SK-N-DZ (cell line): ENCODE measurements at regions not wholly inside any gene's neighbourhood (a gene's known extent, or its start where the extent isn't known, plus 50 kb on each side); places are given as distances from the start of the nearest gene placed in this dataset.

Experiments
- DNase-seq: peaks from one replicate; pipeline ENCODE4 v3.0.0-alpha.2; 2015; ENCODE audit warnings: low spot score

DNA sequence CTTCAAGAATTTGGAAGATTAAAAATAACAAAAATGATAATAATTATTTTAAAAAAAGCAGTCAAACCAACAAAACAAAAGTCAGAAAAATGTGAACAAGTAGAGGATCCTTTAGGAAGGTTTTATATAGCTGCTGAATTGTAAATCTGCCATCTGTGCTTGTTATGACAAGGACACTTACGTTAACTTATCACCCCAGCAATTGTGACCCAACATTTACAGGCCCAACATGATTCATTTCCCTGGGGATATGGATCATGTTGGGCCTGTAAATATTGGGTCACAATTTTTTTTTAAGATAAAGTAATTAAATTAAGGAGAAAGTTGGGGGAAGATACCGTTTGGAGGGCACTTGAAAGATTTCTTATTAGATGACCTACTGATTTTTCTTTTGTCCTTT, 261.4 kb upstream of the HABP2 start:
- DNase-seq = no peak

DNA sequence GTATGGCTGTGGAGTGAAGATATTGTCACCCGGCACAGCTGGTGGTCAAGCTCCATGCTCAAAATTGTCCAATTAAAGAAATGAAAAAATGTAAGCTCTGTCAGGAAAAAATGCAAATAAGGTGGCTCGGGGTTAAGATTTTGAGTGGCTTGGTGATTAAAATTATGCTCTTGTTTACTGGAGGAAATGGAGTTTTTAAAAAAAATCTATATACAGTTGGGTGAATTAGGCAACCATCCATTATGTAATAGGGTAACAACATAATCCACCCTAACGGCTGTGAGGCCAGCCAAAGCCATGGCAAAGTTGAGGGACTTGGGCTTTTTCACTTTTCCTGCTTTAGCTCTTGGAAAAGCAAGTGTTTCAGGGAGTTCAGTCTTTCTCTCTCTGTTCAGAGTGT, 260.8 kb upstream of the HABP2 start:
- DNase-seq = no peak

- no peak for DNase-seq
Measured at GRCh38 chr10:113292743-113293142, 260.1 kb upstream of the HABP2 start.

DNA sequence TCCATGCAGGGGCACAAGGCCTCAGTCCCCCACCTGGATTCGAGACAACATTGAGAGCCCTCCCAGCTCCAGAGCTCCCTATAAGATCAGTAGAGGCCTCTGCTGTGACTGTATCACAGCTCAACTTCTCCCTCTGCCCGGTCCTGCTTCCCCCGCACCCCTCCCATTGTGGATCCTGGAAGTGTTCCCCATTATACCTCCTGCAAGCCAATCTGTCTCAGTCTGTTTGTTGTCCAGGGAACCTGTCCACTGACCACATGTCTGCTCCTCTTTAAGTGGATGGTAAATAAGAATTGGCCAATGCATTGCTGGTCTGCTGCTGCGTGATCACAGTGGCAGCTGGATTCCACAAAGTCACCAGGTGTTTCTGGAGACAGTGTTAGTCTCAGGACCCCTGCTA, 259.7 kb upstream of the HABP2 start:
- no peak for DNase-seq

DNA sequence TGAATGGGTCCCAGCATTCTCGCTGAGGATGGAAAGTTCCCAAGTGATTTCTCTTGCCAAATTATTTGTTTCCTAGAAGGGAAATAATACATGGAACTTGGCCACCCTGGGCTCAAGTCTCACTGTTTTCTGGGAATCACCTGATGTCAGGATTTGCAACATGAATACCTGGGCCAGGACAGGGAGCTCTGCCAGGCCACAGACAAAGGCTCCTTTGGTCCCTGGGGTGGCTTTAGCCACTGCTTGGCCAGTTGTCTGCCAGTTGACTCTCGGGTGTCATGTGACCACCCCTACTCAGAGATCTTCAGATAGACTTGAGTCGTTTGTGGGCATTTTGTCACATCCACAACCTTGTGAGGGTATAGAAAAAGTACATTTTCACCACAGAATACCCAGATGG, 258.0 kb upstream of the HABP2 start:
- DNase-seq = no peak

GRCh38 chr10:113297226-113297625, 255.6 kb upstream of the HABP2 start:
- DNase-seq = no peak

DNA sequence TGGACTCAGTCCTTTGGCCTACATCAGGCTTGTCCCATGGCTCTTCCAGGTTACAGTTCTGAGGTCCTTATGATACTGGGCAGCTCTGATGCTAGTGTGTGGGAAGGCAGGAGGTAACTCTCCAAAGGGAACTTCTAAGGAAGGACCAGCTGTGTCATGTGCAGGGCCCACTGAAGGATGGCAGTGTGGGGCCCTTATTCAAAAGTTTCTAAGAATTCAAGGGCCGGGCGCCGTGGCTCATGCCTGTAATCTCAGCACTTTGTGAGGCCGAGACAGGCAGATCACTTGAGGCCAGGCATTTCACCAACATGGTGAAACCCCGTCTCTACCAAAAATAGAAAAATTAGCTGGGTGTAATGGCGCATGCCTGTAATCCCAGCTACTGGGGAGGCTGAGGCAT, 254.2 kb upstream of the HABP2 start:
- no peak for DNase-seq

GRCh38 chr10:113300201-113300600, 252.7 kb upstream of the HABP2 start:
- no peak for DNase-seq

DNA sequence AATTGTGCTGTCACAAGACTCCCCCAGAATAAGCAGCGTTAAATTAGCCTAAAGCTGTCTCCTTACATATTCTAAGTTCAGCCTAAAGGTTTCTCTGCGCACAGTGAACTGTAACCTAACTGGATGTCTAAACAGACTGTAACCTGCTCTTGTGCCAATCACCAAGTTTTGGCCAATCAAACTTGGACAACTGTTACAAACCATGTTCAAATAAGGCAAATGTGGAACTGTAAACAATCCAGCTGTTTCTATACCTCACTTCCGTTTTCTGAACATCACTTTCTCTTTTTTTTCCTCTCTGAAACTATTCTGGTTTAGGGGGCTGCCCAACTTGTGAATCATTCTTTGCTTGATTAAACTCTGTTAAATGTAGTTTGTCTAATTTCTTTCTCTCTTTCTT, 252.2 kb upstream of the HABP2 start:
- no peak for DNase-seq

DNA sequence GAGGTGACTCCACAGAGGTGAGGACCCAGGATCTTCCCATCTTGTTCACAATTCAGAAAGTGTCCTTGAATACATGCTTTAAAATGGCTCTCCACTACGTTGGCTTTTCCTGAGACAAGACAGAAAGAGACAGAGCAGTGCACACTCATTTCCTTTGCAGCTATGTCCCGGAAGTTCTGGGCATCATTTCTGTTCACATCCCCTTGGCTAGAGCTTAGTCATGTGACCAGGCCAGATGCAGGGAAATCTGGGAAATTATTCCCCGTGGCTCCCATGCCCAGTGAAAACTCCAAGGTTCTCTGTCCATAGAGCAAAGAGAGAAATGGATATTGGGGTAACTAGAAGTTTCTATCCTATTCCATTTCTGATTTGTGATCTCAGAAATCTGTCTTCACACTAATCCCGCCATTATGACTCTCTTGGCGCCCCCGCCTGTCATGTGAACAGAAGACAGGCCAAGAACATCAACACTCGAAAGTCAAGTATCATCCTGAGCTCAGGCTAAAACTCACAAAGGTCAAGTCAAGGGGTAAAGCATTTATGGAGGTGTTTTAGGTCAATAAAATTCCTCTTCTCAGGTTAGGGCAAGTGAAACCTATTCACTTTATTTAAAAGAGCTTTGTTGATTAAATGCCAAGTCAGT, 251.4 kb upstream of the HABP2 start:
- DNase-seq = no peak

- no peak for DNase-seq
Measured at GRCh38 chr10:113302062-113302461, 250.8 kb upstream of the HABP2 start.

DNA sequence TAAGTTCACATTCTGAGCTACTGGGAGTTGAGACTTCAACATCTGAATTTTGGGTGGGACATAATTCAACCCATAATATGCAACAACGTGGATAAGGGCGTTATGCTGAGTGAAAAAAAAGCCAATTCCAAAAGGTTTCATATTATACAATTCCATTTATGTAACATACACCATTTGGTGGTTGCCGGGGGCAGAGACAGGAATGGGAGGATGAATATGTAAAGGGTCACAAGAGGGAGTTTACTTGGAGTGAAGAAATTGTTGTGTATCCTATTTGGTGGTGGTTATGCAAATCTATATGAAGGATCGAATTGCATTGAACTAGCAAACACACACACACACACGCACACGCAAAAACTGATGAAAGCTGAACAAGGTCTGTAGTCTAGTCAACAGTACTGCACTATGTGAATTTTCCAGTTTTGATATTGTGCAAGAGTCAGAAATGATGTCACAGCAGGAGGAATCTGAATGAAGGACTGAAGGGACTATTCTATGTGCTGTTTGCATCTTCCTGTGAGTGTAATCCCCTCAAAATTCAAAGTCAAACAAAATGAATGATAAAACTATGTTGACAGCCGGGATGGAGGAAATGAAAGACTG, 249.2 kb upstream of the HABP2 start:
- no peak for DNase-seq

DNA sequence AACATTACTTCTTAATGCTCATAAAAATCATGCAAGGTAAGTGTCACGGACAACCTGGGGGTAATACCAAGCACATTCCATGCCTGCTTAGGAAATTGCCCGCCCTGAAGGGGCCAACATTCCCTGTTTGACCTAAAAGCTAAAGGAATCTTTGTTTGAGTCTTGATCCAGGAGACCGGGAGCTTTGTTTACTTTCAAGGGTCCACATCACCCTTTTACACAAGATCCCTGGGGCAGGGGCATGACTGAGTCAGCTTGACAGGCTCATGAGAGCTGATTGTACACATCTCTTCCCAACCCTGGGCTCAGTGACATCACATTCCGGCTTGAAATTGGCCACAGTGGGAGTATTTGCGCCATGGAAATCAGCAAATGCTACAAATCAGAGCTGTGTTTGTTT, 248.1 kb upstream of the HABP2 start:
- no peak for DNase-seq

DNA sequence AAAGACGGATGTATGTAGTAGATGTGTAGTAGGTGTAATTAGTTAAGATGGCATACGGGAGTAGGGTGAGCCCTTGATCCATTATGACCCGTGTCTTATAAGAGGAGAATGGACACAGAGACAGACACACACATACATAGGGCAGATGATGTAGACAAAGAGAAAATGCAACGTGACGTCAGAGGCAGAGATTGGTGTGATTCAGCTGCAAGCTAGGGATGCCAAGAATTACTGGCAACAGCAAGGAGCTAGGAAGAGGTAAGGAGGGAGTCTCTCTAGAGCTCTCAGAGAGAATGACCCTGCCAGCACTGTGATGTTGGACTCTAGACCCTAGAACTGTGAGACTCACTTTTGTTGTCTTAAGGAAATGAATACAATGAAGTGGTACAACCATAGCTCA, 247.0 kb upstream of the HABP2 start:
- DNase-seq = no peak

DNA sequence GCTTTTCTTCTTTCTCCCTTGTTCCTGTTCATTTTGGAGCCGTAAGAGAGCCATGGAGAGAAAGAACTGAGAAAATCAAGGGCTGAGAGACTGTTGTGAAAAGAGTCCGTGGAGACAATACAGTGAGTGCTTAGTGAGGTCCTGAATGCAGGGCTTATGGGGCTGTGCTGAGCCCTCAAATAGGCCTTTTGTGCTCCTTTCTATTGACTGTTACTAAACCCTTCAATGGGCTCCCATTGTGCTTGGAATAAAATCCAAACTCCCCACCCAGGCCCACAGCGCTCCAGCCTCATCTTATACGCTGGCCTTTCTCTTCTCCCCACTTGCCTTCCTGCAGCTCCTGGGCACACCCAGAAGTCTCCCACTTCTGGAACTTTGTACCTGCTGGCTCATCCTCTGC, 243.1 kb upstream of the HABP2 start:
- no peak for DNase-seq

- DNase-seq = no peak
Measured at GRCh38 chr10:113310347-113310746, 242.5 kb upstream of the HABP2 start.

GRCh38 chr10:113313048-113313602, 239.7 kb upstream of the HABP2 start:
- DNase-seq = no peak

- no peak for DNase-seq
Measured at GRCh38 chr10:113313722-113314121, 239.1 kb upstream of the HABP2 start.

- DNase-seq = no peak
Measured at GRCh38 chr10:113316506-113316905, 236.3 kb upstream of the HABP2 start.

GRCh38 chr10:113317489-113317888, 235.4 kb upstream of the HABP2 start:
- no peak for DNase-seq

DNA sequence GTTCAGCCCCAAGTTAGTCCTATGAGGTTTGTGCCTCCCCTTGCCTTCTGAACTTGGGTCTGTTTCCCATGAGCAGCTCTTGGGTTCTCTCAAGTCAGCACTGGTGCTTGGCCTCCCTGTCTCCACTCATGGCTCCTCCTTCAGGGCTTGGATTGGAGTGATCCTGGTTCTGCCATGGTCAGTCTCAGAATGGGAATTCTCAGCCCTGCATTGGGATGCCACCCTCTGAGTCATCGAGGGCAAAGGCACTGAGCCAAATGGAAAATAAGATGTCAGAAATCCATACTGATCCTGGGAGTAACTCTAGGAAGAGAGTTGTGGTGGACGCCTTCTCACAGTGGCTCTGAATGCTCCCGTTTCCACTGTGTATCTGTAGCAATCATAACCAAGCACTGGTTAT, 233.4 kb upstream of the HABP2 start:
- DNase-seq = no peak

DNA sequence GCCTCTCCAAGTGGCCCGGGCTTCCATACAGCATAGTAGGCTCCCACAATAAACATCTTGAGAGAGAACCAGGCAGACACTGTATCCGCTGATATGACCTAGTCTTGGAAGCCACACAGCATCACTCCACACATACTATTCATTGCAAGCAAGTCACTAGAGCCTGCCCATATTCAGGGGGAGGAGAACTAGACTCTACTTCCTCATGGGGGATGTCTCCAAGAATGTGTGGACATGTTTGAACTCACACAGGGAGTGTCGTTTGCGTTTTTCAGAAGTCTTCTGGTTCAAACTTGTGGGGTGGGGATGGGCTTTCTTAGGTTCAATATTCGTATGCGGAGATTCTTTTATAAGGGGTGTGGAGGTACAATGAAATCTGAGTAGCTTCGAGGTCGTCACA, 232.6 kb upstream of the HABP2 start:
- no peak for DNase-seq

- no peak for DNase-seq
Measured at GRCh38 chr10:113320987-113321386, 231.9 kb upstream of the HABP2 start.

DNA sequence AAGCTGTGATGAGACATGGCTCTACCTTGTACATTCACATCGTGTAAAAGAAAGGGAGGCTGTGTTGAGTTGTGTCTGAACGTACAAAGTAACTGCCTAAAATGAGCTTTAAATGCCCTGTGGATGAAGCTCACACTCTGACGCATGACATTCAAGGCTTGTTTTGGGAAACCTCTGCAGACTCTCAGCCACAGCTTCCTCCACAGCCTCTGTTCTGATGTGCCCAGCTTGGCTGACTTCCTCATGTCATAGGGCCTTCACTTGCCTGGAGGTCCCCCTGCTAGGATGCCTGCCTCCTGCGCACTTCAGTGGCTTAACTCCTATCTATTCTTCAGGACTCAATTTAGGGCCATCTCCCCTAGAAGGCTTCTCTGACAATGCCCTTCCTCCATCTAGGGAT, 230.0 kb upstream of the HABP2 start:
- no peak for DNase-seq
